Astrocyte (in vitro differentiated cells and primary cell): ENCODE measurements at regions not wholly inside any gene's neighbourhood (a gene's known extent, or its start where the extent isn't known, plus 50 kb on each side); places are given as distances from the start of the nearest gene placed in this dataset.

Source experiments
- DNase-seq: peaks from one replicate; pipeline ENCODE4 v3.0.0-alpha.2; 2010; ENCODE audit warnings: low read depth
- FAIRE-seq: peaks from 2 replicates; lab custom pipeline; 2011; peaks lifted over from hg19 to GRCh38; lab: Jason Lieb, UNC
- H2AFZ ChIP-seq: 2 replicates; pipeline ENCODE4 v1.6.0; 2012; ENCODE audit warnings: low read depth, low read length, inconsistent platforms
- H3K27ac ChIP-seq: 2 replicates; pipeline ENCODE4 v1.5.1; 2011; ENCODE audit warnings: low read depth, low read length, inconsistent platforms
- H3K27me3 ChIP-seq: 2 replicates; pipeline ENCODE4 v1.6.0; 2011; ENCODE audit warnings: low read length, inconsistent platforms; ENCODE audit not compliant: insufficient read depth
- H3K36me3 ChIP-seq: 2 replicates; pipeline ENCODE4 v1.5.1; 2011; ENCODE audit warnings: low read length, inconsistent platforms; ENCODE audit not compliant: insufficient read depth
- H3K4me1 ChIP-seq: 2 replicates; pipeline ENCODE4 v1.5.1; 2011; ENCODE audit warnings: low read length, inconsistent platforms; ENCODE audit not compliant: insufficient read depth
- H3K4me2 ChIP-seq: 2 replicates; pipeline ENCODE4 v1.6.0; 2012; ENCODE audit warnings: low read length, inconsistent platforms
- H3K4me3 ChIP-seq: 2 replicates; pipeline ENCODE4 v1.5.1; 2011; ENCODE audit warnings: low read depth, mild to moderate bottlenecking, low read length, inconsistent platforms; ENCODE audit not compliant: insufficient read depth
- H3K79me2 ChIP-seq: 2 replicates; pipeline ENCODE4 v1.6.0; 2012; ENCODE audit warnings: mild to moderate bottlenecking, low read length, inconsistent platforms; ENCODE audit not compliant: insufficient read depth
- H3K9ac ChIP-seq: 2 replicates; pipeline ENCODE4 v1.6.0; 2012; ENCODE audit warnings: mild to moderate bottlenecking, low read length, inconsistent platforms
- H3K9me3 ChIP-seq: 2 replicates; pipeline ENCODE4 v1.5.1; 2012; ENCODE audit warnings: low read depth, mild to moderate bottlenecking, low read length, inconsistent platforms; ENCODE audit not compliant: insufficient read depth
- H4K20me1 ChIP-seq: 2 replicates; pipeline ENCODE4 v1.6.0; 2012; ENCODE audit warnings: low read length, inconsistent platforms; ENCODE audit not compliant: insufficient read depth
- H3K27ac Mint-ChIP-seq: one replicate; pipeline ENCODE4 v1.8.0; 2021; ENCODE audit warnings: mild to moderate bottlenecking, mixed read lengths; ENCODE audit not compliant: unreplicated experiment
- H3K27me3 Mint-ChIP-seq: one replicate; pipeline ENCODE4 v1.8.0; 2021; ENCODE audit warnings: low read depth, mixed read lengths; ENCODE audit not compliant: unreplicated experiment
- H3K36me3 Mint-ChIP-seq: one replicate; pipeline ENCODE4 v1.8.0; 2021; ENCODE audit warnings: low read depth, mixed read lengths; ENCODE audit not compliant: unreplicated experiment
- H3K4me1 Mint-ChIP-seq: one replicate; pipeline ENCODE4 v1.8.0; 2021; ENCODE audit warnings: low read depth, mixed read lengths; ENCODE audit not compliant: unreplicated experiment
- H3K4me3 Mint-ChIP-seq: one replicate; pipeline ENCODE4 v1.8.0; 2021; ENCODE audit warnings: mild to moderate bottlenecking, moderate library complexity, mixed read lengths; ENCODE audit not compliant: unreplicated experiment
- H3K9me3 Mint-ChIP-seq: one replicate; pipeline ENCODE4 v1.8.0; 2021; ENCODE audit warnings: mild to moderate bottlenecking, mixed read lengths; ENCODE audit not compliant: unreplicated experiment
- EZH2 ChIP-seq: IDR thresholded peaks from 2 replicates; pipeline ENCODE4 v1.6.1; 2012; ENCODE audit warnings: mild to moderate bottlenecking, low read length, inconsistent platforms; ENCODE audit not compliant: insufficient read depth
- TF ChIP-seq, protein P1 (sequence below): IDR thresholded peaks from 2 replicates; pipeline ENCODE4 v1.5.1; 2011; ENCODE audit warnings: low read depth, mild to moderate bottlenecking, inconsistent platforms, low read length, moderate library complexity; ENCODE audit not compliant: insufficient read depth

DNA sequence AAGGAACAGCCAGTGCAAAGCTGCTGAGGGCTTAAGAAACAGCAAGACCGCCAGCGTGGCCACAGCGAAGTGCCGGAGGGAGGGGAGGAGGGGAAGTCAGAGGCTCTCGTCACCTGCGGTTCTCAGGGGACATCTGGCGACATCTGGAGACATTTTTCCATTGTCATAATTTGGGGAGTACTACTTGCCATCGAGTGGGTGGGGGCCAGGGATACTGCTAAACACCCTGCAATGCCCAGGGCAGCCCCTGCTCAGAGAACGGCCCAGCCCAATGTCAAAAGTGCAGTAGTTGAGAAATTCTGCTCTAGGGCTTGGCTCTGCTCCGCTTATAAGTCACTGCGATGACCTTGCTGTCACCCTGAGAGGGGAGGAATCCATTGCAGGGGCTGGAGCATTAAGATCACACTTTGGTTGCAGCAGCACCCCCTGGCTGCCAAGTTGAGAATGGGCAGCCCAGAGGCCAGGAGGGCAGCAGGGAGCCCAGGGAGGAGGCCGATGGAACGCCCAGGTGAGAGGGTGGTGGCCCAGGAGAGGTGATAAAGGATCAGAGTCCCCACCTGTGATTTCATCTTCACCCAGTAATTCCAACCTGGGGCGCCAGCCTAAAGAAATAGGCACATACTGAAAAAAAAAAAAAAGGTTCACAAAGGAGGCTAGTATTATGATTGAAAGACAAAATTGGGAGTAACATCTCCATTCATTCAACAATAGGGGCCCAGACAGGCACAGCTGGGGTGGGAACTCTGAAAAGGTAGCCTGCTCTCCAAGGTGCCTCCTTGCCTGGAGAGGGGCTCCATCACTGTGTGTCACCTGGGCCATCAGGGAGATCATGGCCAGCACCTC, 218.2 kb downstream of the BMP7 start:
- Histone ChIP-seq H2AFZ (no peak overlapping the region), H3K9me3 (no peaks in the 10 kb centered on the region), H3K4me2 (no peak overlapping the region), H3K4me1 (no peaks in the 10 kb centered on the region), H4K20me1 (no peaks in the 10 kb centered on the region), H3K27ac (no peak overlapping the region), H3K36me3 (no peaks in the 10 kb centered on the region), H3K9ac (no peak overlapping the region), H3K4me3 (no peak overlapping the region), H3K27me3 (peaks cover 3% of the 10 kb centered on the region), H3K79me2 (no peaks in the 10 kb centered on the region)
- no peaks in the 10 kb centered on the region for H3K4me1 Mint-ChIP-seq
- no peak for DNase-seq
- H3K4me3 Mint-ChIP-seq, result no peak overlapping the region
- H3K36me3 Mint-ChIP-seq, result no peaks in the 10 kb centered on the region
- peaks cover 13% of the 10 kb centered on the region for H3K27me3 Mint-ChIP-seq
- no peak for FAIRE-seq
- no peaks in the 10 kb centered on the region for H3K9me3 Mint-ChIP-seq
- H3K27ac Mint-ChIP-seq, result no peak overlapping the region
- TF ChIP-seq, protein P1, sequence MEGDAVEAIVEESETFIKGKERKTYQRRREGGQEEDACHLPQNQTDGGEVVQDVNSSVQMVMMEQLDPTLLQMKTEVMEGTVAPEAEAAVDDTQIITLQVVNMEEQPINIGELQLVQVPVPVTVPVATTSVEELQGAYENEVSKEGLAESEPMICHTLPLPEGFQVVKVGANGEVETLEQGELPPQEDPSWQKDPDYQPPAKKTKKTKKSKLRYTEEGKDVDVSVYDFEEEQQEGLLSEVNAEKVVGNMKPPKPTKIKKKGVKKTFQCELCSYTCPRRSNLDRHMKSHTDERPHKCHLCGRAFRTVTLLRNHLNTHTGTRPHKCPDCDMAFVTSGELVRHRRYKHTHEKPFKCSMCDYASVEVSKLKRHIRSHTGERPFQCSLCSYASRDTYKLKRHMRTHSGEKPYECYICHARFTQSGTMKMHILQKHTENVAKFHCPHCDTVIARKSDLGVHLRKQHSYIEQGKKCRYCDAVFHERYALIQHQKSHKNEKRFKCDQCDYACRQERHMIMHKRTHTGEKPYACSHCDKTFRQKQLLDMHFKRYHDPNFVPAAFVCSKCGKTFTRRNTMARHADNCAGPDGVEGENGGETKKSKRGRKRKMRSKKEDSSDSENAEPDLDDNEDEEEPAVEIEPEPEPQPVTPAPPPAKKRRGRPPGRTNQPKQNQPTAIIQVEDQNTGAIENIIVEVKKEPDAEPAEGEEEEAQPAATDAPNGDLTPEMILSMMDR, result no peak
- TF ChIP-seq EZH2, result no peak

DNA sequence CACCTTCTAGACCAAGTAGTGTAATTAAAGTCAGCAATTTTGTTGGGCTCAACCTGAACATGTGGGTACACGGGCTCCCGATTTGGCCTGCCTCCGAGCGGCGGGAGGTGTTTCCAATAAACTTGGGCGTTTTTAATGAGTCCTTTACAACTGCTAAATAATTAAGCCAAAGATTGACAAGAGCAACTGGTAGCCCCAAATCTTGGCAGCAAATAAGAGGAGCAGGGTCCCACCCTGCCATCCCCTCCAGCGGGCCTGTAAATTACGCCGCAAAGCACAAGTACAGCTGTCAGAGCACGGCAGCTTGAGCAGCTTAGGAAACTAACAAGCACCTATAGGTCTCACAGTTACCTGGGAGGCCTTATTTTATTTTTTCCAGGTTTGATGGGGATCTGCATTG, 217.1 kb downstream of the BMP7 start:
- H3K4me3 ChIP-seq, result no peak overlapping the region
- no peak for FAIRE-seq
- Mint-ChIP-seq H3K4me3 (no peak overlapping the region), H3K27ac (no peak overlapping the region), H3K27me3 (peaks cover 11% of the 10 kb centered on the region), H3K4me1 (no peaks in the 10 kb centered on the region), H3K36me3 (no peaks in the 10 kb centered on the region), H3K9me3 (no peaks in the 10 kb centered on the region)
- no peaks in the 10 kb centered on the region for H3K36me3 ChIP-seq
- no peak for TF ChIP-seq EZH2
- TF ChIP-seq, protein P1, result no peak
- no peaks in the 10 kb centered on the region for H4K20me1 ChIP-seq
- no peak overlapping the region for H2AFZ ChIP-seq
- H3K79me2 ChIP-seq, result no peaks in the 10 kb centered on the region
- H3K9me3 ChIP-seq, result no peaks in the 10 kb centered on the region
- no peaks in the 10 kb centered on the region for H3K27me3 ChIP-seq
- no peak for DNase-seq
- no peak overlapping the region for H3K4me2 ChIP-seq
- no peak overlapping the region for H3K9ac ChIP-seq
- no peaks in the 10 kb centered on the region for H3K4me1 ChIP-seq
- no peak overlapping the region for H3K27ac ChIP-seq

DNA sequence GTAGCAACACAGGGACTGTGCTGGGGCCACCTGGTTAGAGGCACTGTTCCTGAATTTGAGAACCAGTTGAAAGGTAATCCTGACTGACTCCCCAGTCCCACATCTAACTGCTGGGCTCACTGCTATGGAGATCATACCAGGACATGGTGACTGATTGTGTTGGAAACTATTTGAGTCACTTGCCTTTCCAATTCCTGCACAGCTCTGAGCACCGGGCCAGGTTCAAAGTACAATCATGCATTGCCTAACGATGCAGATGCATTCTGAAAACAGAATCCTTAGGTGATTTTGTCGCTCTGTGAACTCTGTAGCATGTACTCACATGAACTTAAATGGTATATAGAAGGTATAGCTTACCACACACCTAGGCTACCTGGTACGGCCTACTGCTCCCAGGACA, 215.3 kb downstream of the BMP7 start:
- DNase-seq, result no peak
- H3K9me3 Mint-ChIP-seq, result no peaks in the 10 kb centered on the region
- H3K9ac ChIP-seq, result no peak overlapping the region
- H3K4me1 ChIP-seq, result no peaks in the 10 kb centered on the region
- H3K79me2 ChIP-seq, result no peaks in the 10 kb centered on the region
- H3K9me3 ChIP-seq, result no peaks in the 10 kb centered on the region
- TF ChIP-seq, protein P1, result no peak
- no peak for TF ChIP-seq EZH2
- no peaks in the 10 kb centered on the region for H3K36me3 ChIP-seq
- peaks cover 7% of the 10 kb centered on the region for H3K27me3 Mint-ChIP-seq
- H3K4me1 Mint-ChIP-seq, result no peaks in the 10 kb centered on the region
- no peak overlapping the region for H2AFZ ChIP-seq
- no peak for FAIRE-seq
- no peaks in the 10 kb centered on the region for H4K20me1 ChIP-seq
- H3K27ac ChIP-seq, result no peak overlapping the region
- no peak overlapping the region for H3K27ac Mint-ChIP-seq
- no peak overlapping the region for H3K4me3 Mint-ChIP-seq
- no peaks in the 10 kb centered on the region for H3K36me3 Mint-ChIP-seq
- no peak overlapping the region for H3K4me3 ChIP-seq
- no peaks in the 10 kb centered on the region for H3K27me3 ChIP-seq
- no peak overlapping the region for H3K4me2 ChIP-seq
